GM20000 (cell line): ENCODE measurements at regions not wholly inside any gene's neighbourhood (a gene's known extent, or its start where the extent isn't known, plus 50 kb on each side); places are given as distances from the start of the nearest gene placed in this dataset.
"Not testable (repeated sequence)": the region's sequence is repeated elsewhere in the genome, so short reads cannot be mapped to it uniquely, and the experiment has no call there.

Source experiments
- DNase-seq: peaks from one replicate; pipeline ENCODE4 v3.0.0; 2012; ENCODE audit warnings: low spot score
- CTCF ChIP-seq: IDR thresholded peaks from 2 replicates; pipeline ENCODE4 v1.5.1; 2012; ENCODE audit warnings: mild to moderate bottlenecking, control low read depth; ENCODE audit errors: extremely low read depth, missing control alignments

GRCh38 chr17:70379945-70380344 lies 210.6 kb downstream of the KCNJ2 start:
- no peak for TF ChIP-seq CTCF
- DNase-seq, result no peak

DNA sequence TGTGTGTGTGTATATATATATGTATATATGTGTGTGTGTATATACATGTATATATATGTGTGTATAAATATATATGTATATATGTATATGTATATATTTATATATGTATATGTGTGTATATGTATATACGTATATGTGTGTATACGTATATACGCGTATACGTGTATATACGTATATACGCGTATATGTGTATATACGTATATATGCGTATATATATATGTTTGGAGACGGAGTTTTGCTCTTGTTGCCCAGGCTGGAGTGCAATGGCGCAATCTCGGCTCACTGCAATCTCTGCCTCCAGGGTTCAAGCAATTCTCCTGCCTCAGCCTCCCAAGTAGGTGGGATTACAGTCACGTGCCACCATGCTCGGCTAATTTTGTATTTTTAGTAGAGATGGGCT lies 212.6 kb downstream of the KCNJ2 start:
- DNase-seq, result not testable (repeated sequence)

- no peak for DNase-seq
- no peak for TF ChIP-seq CTCF
These were observed 219.0 kb downstream of the KCNJ2 start for GRCh38 chr17:70388326-70388725.

GRCh38 chr17:70389232-70389757 lies 220.0 kb downstream of the KCNJ2 start:
- not testable (repeated sequence) for DNase-seq

DNA sequence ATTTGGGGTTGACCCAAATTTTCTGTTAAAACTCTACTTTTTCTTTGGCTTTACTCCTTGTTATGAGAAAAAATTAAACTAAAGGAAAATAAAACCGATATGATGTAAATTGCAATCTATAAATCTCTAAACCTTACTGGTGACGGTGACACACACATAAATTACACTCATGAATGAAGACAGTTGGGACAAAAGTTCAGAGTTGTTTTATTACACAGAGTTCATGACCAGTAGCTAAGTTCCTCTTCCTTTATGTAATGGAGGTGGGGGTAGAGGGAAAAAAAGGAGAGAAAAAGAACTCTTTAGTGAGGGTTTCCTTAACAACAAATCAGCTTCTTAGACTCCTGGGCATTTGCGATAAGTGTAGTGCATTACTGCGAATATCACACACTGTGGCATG lies 220.7 kb downstream of the KCNJ2 start:
- TF ChIP-seq CTCF, result no peak
- DNase-seq, result no peak

GRCh38 chr17:70394473-70395232 lies 225.3 kb downstream of the KCNJ2 start:
- TF ChIP-seq CTCF, result no peak
- DNase-seq, result no peak

DNA sequence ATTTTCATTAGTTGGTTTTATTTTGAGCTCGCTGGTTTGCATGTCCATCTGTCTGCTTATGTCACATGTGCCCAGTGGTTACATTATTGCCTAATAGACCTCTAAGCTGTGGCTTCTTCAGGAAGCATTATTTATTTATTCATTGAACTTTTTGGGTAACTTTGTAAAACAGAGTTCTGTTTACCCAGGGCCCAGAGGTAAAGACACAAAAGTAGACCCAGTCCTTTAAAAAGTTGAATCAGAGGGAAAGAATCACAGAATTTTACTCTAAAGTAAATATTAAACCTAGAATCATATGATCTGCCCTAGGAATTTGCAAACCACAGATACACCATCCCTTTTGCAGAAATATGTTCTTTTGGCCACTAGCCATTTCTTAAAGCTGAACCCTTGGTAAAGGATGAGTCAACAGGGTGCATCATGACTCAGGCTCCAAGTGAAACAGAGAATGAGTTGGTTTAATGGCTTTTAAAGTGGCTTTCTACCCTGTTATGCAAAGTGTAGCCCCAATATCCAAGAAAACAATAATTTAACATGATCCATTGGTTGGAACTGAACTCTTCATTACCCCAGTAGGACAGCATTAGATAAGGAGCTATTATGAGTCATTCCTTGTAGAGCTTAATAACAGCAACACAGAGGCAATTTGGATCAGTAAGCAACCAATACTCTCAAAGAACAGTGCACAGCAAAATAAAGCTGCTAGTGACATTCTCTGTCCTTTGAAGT lies 236.3 kb downstream of the KCNJ2 start:
- no peak for DNase-seq
- TF ChIP-seq CTCF, result no peak

GRCh38 chr17:70407506-70407905 lies 238.2 kb downstream of the KCNJ2 start:
- DNase-seq, result no peak
- no peak for TF ChIP-seq CTCF
